ENCODE measurements at regions not wholly inside any gene's neighbourhood (a gene's known extent, or its start where the extent isn't known, plus 50 kb on each side); places are given as distances from the start of the nearest gene placed in this dataset.
A peak's percentile ranks its signal among the peaks of the same experiment; 100 is the strongest.
"Not testable (repeated sequence)": the region's sequence is repeated elsewhere in the genome, so short reads cannot be mapped to it uniquely, and the experiment has no call there.

DNA sequence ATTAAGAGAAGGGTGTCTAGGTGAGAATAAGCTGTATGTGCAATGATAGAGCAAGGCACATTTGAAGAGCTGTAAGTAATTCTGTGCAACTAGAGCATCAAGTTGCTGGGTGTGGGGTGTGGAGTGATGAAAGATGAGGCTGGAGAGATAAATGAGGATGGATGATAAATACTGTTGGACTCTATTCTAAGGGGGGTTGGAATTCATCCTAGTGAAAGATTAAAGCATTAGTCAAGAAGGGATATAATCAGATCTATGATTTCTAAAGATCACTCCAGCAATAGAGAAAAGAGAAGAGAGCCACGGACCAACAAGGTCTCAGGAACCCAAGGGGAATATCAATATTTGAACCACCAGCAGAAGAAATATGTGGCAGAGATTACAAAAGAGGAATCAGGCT is 415.0 kb upstream of the RPS6KA3 start:
- peaks cover 3% of the 10 kb centered on the region for H3K27me3 Mint-ChIP-seq (ENCODE audit: insufficient read depth)
- no peak overlapping the region for H3K4me3 ChIP-seq (ENCODE audit: low read length)
- no peaks in the 10 kb centered on the region for H3K27me3 ChIP-seq (ENCODE audit: control insufficient read depth, insufficient read depth, low read length, poor library complexity, severe bottlenecking)
- no peak overlapping the region for H3K27ac Mint-ChIP-seq
- H3K4me1 ChIP-seq (ENCODE audit: control insufficient read depth, insufficient read depth, low read length): no peaks in the 10 kb centered on the region
- no peak overlapping the region for H3K27ac ChIP-seq (ENCODE audit: low read depth, low read length)
- TF ChIP-seq, protein P1, sequence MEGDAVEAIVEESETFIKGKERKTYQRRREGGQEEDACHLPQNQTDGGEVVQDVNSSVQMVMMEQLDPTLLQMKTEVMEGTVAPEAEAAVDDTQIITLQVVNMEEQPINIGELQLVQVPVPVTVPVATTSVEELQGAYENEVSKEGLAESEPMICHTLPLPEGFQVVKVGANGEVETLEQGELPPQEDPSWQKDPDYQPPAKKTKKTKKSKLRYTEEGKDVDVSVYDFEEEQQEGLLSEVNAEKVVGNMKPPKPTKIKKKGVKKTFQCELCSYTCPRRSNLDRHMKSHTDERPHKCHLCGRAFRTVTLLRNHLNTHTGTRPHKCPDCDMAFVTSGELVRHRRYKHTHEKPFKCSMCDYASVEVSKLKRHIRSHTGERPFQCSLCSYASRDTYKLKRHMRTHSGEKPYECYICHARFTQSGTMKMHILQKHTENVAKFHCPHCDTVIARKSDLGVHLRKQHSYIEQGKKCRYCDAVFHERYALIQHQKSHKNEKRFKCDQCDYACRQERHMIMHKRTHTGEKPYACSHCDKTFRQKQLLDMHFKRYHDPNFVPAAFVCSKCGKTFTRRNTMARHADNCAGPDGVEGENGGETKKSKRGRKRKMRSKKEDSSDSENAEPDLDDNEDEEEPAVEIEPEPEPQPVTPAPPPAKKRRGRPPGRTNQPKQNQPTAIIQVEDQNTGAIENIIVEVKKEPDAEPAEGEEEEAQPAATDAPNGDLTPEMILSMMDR (conservative IDR thresholded peaks at IDR 0.05): no peak
- no peaks in the 10 kb centered on the region for H3K36me3 Mint-ChIP-seq (ENCODE audit: low read depth)
- peaks cover 8% of the 10 kb centered on the region for H3K4me1 Mint-ChIP-seq
- no peaks in the 10 kb centered on the region for H3K9me3 ChIP-seq (ENCODE audit: control insufficient read depth, low read length)
- H3K36me3 ChIP-seq (ENCODE audit: control insufficient read depth, insufficient read depth, low read length): no peaks in the 10 kb centered on the region
- DNase-seq: no peak
- WGBS, 2 experiments (ENCODE audit: insufficient coverage in 1 of 2, insufficient read length in 1 of 2): 80 to 89% methylated on average over 1 of the region's 1 CpG
- no peaks in the 10 kb centered on the region for H3K9me3 Mint-ChIP-seq
- no peak overlapping the region for H3K4me3 Mint-ChIP-seq
- no peak overlapping the region for H3K9ac ChIP-seq (ENCODE audit: extremely low read depth, low read length, poor library complexity, severe bottlenecking)

DNA sequence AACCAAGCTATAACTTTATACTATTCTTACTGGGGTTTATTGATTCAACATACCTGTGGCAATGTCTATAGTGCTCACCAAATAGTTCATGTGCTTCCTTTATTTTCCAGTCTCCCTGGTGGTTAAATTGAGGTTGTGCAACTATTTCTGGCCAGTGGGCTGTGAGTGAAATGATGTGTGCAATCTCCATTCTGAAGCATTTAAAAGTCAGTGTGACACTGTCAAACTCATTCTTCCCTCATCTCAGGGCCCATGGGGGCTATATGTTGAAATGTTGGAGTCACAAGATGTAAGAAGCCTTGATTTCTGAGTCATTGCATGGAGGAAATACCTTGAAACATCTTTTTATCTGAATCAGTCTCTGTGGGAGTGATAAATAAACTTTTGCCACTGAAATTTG is 414.3 kb upstream of the RPS6KA3 start:
- Mint-ChIP-seq H3K36me3 (ENCODE audit: low read depth) (no peaks in the 10 kb centered on the region), H3K4me1 (peaks cover 8% of the 10 kb centered on the region), H3K27me3 (ENCODE audit: insufficient read depth) (peaks cover 3% of the 10 kb centered on the region), H3K27ac (no peak overlapping the region), H3K9me3 (no peaks in the 10 kb centered on the region), H3K4me3 (no peak overlapping the region)
- H3K9me3 ChIP-seq (ENCODE audit: control insufficient read depth, low read length): no peaks in the 10 kb centered on the region
- H3K4me1 ChIP-seq (ENCODE audit: control insufficient read depth, insufficient read depth, low read length): no peaks in the 10 kb centered on the region
- H3K4me3 ChIP-seq (ENCODE audit: low read length): no peak overlapping the region
- DNase-seq: no peak
- H3K36me3 ChIP-seq (ENCODE audit: control insufficient read depth, insufficient read depth, low read length): no peaks in the 10 kb centered on the region
- H3K27ac ChIP-seq (ENCODE audit: low read depth, low read length): no peak overlapping the region
- no peak overlapping the region for H3K9ac ChIP-seq (ENCODE audit: extremely low read depth, low read length, poor library complexity, severe bottlenecking)
- TF ChIP-seq, protein P1 (conservative IDR thresholded peaks at IDR 0.05): peak; percentile 62
- no peaks in the 10 kb centered on the region for H3K27me3 ChIP-seq (ENCODE audit: control insufficient read depth, insufficient read depth, low read length, poor library complexity, severe bottlenecking)

DNA sequence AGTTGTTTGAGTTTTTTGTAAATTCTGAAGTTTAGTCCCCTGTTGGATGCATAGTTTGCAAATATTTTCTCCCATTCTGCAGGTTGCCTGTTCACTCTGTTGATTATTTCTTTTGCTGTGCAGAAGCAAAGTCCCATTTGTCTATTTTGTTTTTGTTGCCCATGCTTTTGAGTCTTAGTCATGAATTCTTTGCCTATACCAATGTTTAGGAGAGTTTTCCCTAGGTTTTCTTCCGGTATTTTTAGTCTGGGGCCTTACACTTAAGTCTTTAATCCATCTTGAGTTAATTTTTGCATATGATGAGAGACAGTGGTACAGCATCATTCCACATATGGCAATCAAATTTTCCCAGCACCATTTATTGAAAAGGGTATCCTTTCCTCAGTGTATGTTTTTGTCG is 405.8 kb upstream of the RPS6KA3 start:
- Mint-ChIP-seq H3K4me3 (no peak overlapping the region), H3K36me3 (ENCODE audit: low read depth) (no peaks in the 10 kb centered on the region), H3K4me1 (no peaks in the 10 kb centered on the region), H3K27me3 (ENCODE audit: insufficient read depth) (peaks cover 2% of the 10 kb centered on the region), H3K9me3 (no peaks in the 10 kb centered on the region), H3K27ac (no peak overlapping the region)
- Histone ChIP-seq H3K27ac (ENCODE audit: low read depth, low read length) (no peak overlapping the region), H3K9ac (ENCODE audit: extremely low read depth, low read length, poor library complexity, severe bottlenecking) (no peak overlapping the region), H3K4me3 (ENCODE audit: low read length) (no peak overlapping the region), H3K4me1 (ENCODE audit: control insufficient read depth, insufficient read depth, low read length) (no peaks in the 10 kb centered on the region), H3K9me3 (ENCODE audit: control insufficient read depth, low read length) (no peaks in the 10 kb centered on the region), H3K27me3 (ENCODE audit: control insufficient read depth, insufficient read depth, low read length, poor library complexity, severe bottlenecking) (no peaks in the 10 kb centered on the region), H3K36me3 (ENCODE audit: control insufficient read depth, insufficient read depth, low read length) (no peaks in the 10 kb centered on the region)
- TF ChIP-seq, protein P1 (conservative IDR thresholded peaks at IDR 0.05): no peak
- no peak for DNase-seq
- 95% methylated on average over 2 of the region's 2 CpGs; no CpG with 5 or more reads in 1 of the 2 experiments for WGBS, 2 experiments (ENCODE audit: insufficient coverage in 1 of 2, insufficient read length in 1 of 2)

DNA sequence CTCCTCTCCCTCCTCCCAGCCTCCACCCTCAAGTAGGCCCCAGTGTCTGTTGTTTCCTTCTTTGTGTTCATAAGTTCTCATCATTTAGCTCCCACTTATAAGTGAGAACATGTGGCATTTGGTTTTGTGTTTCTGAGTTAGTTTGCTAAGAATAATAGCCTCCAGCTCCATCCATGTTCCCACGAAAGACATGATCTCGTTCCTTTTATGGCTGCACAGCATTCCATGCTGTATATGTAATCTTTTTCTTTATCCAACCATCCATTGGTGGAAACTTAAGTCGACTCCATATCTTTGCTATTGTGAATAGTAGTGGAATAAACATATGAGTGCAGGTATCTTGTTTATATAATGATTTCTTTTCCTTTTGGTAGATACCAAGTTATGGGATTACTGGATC is 405.0 kb upstream of the RPS6KA3 start:
- H3K9me3 Mint-ChIP-seq; H3K9me3 ChIP-seq (ENCODE audit: control insufficient read depth, low read length); H3K27me3 ChIP-seq (ENCODE audit: control insufficient read depth, insufficient read depth, low read length, poor library complexity, severe bottlenecking); H3K4me3 ChIP-seq (ENCODE audit: low read length); H3K4me1 Mint-ChIP-seq; DNase-seq; H3K27ac ChIP-seq (ENCODE audit: low read depth, low read length); H3K27ac Mint-ChIP-seq; H3K27me3 Mint-ChIP-seq (ENCODE audit: insufficient read depth); H3K9ac ChIP-seq (ENCODE audit: extremely low read depth, low read length, poor library complexity, severe bottlenecking); H3K4me3 Mint-ChIP-seq; H3K4me1 ChIP-seq (ENCODE audit: control insufficient read depth, insufficient read depth, low read length); H3K36me3 ChIP-seq (ENCODE audit: control insufficient read depth, insufficient read depth, low read length); H3K36me3 Mint-ChIP-seq (ENCODE audit: low read depth): not testable (repeated sequence)
- WGBS, 2 experiments (ENCODE audit: insufficient coverage in 1 of 2, insufficient read length in 1 of 2): 91% methylated on average over 3 of the region's 3 CpGs; no CpG with 5 or more reads in 1 of the 2 experiments
